ENCODE measurements at regions not wholly inside any gene's neighbourhood (a gene's known extent, or its start where the extent isn't known, plus 50 kb on each side); places are given as distances from the start of the nearest gene placed in this dataset.

DNA sequence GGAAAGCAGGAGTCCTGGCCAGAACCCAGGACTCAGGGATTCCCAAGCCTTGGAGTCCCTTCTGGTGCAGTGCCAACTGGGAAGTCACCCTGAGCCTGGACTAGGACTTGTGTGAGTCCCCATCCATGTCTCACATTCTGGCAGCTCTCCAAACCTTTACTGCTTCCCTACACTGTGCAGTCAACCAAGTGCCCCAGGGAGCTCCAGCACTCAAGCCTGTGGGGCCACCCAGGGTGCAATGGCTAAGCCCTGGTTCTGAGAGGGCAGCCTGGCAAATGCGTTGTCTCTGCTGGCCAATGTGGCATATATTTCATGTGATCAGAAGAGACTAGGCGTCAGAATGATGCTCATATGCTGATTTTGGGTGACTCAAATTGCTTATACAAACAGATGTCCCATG, 223.4 kb downstream of the SP3 start:
- no peak for ATAC-seq

DNA sequence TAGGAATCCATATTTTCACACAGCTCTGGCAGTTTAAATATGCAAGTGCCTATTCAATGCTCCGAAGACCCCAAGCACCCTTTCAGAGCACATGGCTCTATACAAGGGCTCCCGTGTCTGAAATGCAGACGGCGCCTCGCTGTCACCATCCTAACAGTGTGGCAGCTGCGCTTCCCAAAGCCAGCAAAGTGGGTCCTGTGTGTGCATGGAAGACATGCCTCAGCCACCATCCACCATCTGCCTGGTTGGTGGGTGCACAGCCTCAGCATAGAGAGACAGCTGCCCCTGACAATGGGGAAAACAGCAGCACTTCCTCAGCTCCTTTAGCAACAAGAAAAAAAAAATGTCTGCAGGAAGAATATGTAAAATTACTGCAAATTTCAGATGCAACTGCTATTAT, 218.1 kb downstream of the SP3 start:
- TF ChIP-seq PPARA (CRISPR knock-in tag; IDR thresholded peaks at IDR 0.05; ENCODE audit: borderline replicate concordance) (no peak), RARB (CRISPR knock-in tag; IDR thresholded peaks at IDR 0.05) (no peak), BACH2 (CRISPR knock-in tag; IDR thresholded peaks at IDR 0.05; ENCODE audit: borderline replicate concordance) (no peak), ZFP3 (CRISPR knock-in tag; IDR thresholded peaks at IDR 0.05) (no peak), ISL1 (CRISPR knock-in tag; IDR thresholded peaks at IDR 0.05) (no peak), CSDC2 (CRISPR knock-in tag; IDR thresholded peaks at IDR 0.05) (no peak), ZFP30 (CRISPR knock-in tag; IDR thresholded peaks at IDR 0.05) (no peak), GLIS3 (CRISPR knock-in tag; IDR thresholded peaks at IDR 0.05) (no peak), SNAI2 (CRISPR knock-in tag; IDR thresholded peaks at IDR 0.05) (no peak), ZNF70 (CRISPR knock-in tag; IDR thresholded peaks at IDR 0.05) (no peak), OSR1 (CRISPR knock-in tag; IDR thresholded peaks at IDR 0.05) (no peak), ZNF8 (CRISPR knock-in tag; IDR thresholded peaks at IDR 0.05) (no peak), ESRRG (CRISPR knock-in tag; IDR thresholded peaks at IDR 0.05) (no peak), ARNTL (CRISPR knock-in tag; IDR thresholded peaks at IDR 0.05; ENCODE audit: borderline replicate concordance, low read depth) (no peak), ZC3H10 (CRISPR knock-in tag; IDR thresholded peaks at IDR 0.05) (no peak), ZNF565 (CRISPR knock-in tag; conservative IDR thresholded peaks at IDR 0.05; ENCODE audit: low read depth) (no peak)
- TF ChIP-seq, protein P1, sequence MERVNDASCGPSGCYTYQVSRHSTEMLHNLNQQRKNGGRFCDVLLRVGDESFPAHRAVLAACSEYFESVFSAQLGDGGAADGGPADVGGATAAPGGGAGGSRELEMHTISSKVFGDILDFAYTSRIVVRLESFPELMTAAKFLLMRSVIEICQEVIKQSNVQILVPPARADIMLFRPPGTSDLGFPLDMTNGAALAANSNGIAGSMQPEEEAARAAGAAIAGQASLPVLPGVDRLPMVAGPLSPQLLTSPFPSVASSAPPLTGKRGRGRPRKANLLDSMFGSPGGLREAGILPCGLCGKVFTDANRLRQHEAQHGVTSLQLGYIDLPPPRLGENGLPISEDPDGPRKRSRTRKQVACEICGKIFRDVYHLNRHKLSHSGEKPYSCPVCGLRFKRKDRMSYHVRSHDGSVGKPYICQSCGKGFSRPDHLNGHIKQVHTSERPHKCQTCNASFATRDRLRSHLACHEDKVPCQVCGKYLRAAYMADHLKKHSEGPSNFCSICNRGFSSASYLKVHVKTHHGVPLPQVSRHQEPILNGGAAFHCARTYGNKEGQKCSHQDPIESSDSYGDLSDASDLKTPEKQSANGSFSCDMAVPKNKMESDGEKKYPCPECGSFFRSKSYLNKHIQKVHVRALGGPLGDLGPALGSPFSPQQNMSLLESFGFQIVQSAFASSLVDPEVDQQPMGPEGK (CRISPR knock-in tag; IDR thresholded peaks at IDR 0.05; ENCODE audit: borderline replicate concordance) = no peak
- TF ChIP-seq, protein P2, sequence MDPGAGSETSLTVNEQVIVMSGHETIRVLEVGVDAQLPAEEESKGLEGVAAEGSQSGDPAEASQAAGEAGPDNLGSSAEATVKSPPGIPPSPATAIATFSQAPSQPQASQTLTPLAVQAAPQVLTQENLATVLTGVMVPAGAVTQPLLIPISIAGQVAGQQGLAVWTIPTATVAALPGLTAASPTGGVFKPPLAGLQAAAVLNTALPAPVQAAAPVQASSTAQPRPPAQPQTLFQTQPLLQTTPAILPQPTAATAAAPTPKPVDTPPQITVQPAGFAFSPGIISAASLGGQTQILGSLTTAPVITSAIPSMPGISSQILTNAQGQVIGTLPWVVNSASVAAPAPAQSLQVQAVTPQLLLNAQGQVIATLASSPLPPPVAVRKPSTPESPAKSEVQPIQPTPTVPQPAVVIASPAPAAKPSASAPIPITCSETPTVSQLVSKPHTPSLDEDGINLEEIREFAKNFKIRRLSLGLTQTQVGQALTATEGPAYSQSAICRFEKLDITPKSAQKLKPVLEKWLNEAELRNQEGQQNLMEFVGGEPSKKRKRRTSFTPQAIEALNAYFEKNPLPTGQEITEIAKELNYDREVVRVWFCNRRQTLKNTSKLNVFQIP (CRISPR knock-in tag; IDR thresholded peaks at IDR 0.05; ENCODE audit: borderline replicate concordance, low read depth) = no peak
- TF ChIP-seq, protein P3, sequence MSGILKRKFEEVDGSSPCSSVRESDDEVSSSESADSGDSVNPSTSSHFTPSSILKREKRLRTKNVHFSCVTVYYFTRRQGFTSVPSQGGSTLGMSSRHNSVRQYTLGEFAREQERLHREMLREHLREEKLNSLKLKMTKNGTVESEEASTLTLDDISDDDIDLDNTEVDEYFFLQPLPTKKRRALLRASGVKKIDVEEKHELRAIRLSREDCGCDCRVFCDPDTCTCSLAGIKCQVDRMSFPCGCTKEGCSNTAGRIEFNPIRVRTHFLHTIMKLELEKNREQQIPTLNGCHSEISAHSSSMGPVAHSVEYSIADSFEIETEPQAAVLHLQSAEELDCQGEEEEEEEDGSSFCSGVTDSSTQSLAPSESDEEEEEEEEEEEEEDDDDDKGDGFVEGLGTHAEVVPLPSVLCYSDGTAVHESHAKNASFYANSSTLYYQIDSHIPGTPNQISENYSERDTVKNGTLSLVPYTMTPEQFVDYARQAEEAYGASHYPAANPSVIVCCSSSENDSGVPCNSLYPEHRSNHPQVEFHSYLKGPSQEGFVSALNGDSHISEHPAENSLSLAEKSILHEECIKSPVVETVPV (CRISPR knock-in tag; IDR thresholded peaks at IDR 0.05) = no peak
- no peak for ATAC-seq

More for the DNA sequence above, 223.4 kb downstream of the SP3 start:
- TF ChIP-seq, protein P3 (CRISPR knock-in tag; IDR thresholded peaks at IDR 0.05) = no peak
- no peak for TF ChIP-seq OSR1 (CRISPR knock-in tag; IDR thresholded peaks at IDR 0.05)
- TF ChIP-seq SNAI2 (CRISPR knock-in tag; IDR thresholded peaks at IDR 0.05) = no peak
- TF ChIP-seq ZC3H10 (CRISPR knock-in tag; IDR thresholded peaks at IDR 0.05) = no peak
- no peak for TF ChIP-seq ZFP3 (CRISPR knock-in tag; IDR thresholded peaks at IDR 0.05)
- TF ChIP-seq GLIS3 (CRISPR knock-in tag; IDR thresholded peaks at IDR 0.05) = no peak
- TF ChIP-seq ZFP30 (CRISPR knock-in tag; IDR thresholded peaks at IDR 0.05) = no peak
- TF ChIP-seq ARNTL (CRISPR knock-in tag; IDR thresholded peaks at IDR 0.05; ENCODE audit: borderline replicate concordance, low read depth) = no peak
- TF ChIP-seq ESRRG (CRISPR knock-in tag; IDR thresholded peaks at IDR 0.05) = no peak
- TF ChIP-seq, protein P2 (CRISPR knock-in tag; IDR thresholded peaks at IDR 0.05; ENCODE audit: borderline replicate concordance, low read depth) = no peak
- TF ChIP-seq ZNF8 (CRISPR knock-in tag; IDR thresholded peaks at IDR 0.05) = no peak
- no peak for TF ChIP-seq ZNF70 (CRISPR knock-in tag; IDR thresholded peaks at IDR 0.05)
- TF ChIP-seq BACH2 (CRISPR knock-in tag; IDR thresholded peaks at IDR 0.05; ENCODE audit: borderline replicate concordance) = no peak

- peak; percentile 61; the same call in 2 of the 3 replicates for ATAC-seq
- TF ChIP-seq, protein P2 (CRISPR knock-in tag; IDR thresholded peaks at IDR 0.05; ENCODE audit: borderline replicate concordance, low read depth) = no peak
- TF ChIP-seq RARB (CRISPR knock-in tag; IDR thresholded peaks at IDR 0.05) (no peak), GLIS3 (CRISPR knock-in tag; IDR thresholded peaks at IDR 0.05) (no peak), ZC3H10 (CRISPR knock-in tag; IDR thresholded peaks at IDR 0.05) (no peak), CREB5 (CRISPR knock-in tag; IDR thresholded peaks at IDR 0.05; ENCODE audit: low read depth) (no peak), SNAI2 (CRISPR knock-in tag; IDR thresholded peaks at IDR 0.05) (no peak), TOX (CRISPR knock-in tag; IDR thresholded peaks at IDR 0.05; ENCODE audit: borderline replicate concordance) (no peak), BACH2 (CRISPR knock-in tag; IDR thresholded peaks at IDR 0.05; ENCODE audit: borderline replicate concordance) (no peak), ISL1 (CRISPR knock-in tag; IDR thresholded peaks at IDR 0.05) (no peak), PPARA (CRISPR knock-in tag; IDR thresholded peaks at IDR 0.05; ENCODE audit: borderline replicate concordance) (no peak), CSDC2 (CRISPR knock-in tag; IDR thresholded peaks at IDR 0.05) (no peak)
- TF ChIP-seq, protein P4, sequence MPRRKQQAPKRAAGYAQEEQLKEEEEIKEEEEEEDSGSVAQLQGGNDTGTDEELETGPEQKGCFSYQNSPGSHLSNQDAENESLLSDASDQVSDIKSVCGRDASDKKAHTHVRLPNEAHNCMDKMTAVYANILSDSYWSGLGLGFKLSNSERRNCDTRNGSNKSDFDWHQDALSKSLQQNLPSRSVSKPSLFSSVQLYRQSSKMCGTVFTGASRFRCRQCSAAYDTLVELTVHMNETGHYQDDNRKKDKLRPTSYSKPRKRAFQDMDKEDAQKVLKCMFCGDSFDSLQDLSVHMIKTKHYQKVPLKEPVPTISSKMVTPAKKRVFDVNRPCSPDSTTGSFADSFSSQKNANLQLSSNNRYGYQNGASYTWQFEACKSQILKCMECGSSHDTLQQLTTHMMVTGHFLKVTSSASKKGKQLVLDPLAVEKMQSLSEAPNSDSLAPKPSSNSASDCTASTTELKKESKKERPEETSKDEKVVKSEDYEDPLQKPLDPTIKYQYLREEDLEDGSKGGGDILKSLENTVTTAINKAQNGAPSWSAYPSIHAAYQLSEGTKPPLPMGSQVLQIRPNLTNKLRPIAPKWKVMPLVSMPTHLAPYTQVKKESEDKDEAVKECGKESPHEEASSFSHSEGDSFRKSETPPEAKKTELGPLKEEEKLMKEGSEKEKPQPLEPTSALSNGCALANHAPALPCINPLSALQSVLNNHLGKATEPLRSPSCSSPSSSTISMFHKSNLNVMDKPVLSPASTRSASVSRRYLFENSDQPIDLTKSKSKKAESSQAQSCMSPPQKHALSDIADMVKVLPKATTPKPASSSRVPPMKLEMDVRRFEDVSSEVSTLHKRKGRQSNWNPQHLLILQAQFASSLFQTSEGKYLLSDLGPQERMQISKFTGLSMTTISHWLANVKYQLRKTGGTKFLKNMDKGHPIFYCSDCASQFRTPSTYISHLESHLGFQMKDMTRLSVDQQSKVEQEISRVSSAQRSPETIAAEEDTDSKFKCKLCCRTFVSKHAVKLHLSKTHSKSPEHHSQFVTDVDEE (CRISPR knock-in tag; IDR thresholded peaks at IDR 0.05) = no peak
These were observed 215.9 kb downstream of the SP3 start for GRCh38 chr2:173749315-173749714.

Measured in SK-N-SH treated with all-trans-retinoic acid at 6 μM for 48 hours (cell line).